Breast epithelium (tissue), 3 donors: ENCODE measurements at regions not wholly inside any gene's neighbourhood (a gene's known extent, or its start where the extent isn't known, plus 50 kb on each side); places are given as distances from the start of the nearest gene placed in this dataset.

Experiments used
- CTCF ChIP-seq, 3 donors: fragments of 450-650 bp; IDR thresholded peaks; one replicate each; pipeline ENCODE4 v1.5.1; 2016 to 2017; ENCODE audit warnings: antibody characterized with exemption in 3 of 3, mild to moderate bottlenecking in 3 of 3, moderate library complexity in 3 of 3
- POLR2A ChIP-seq: fragments of 450-650 bp; IDR thresholded peaks from one replicate; pipeline ENCODE4 v1.6.1; 2016; ENCODE audit warnings: antibody characterized with exemption, mild to moderate bottlenecking, moderate library complexity
- POLR2AphosphoS5 ChIP-seq, 3 donors: sonication (generic); formaldehyde crosslinking; IDR thresholded peaks; one replicate each; pipeline ENCODE4 v1.6.1; 2017; ENCODE audit warnings: antibody characterized with exemption in 3 of 3

DNA sequence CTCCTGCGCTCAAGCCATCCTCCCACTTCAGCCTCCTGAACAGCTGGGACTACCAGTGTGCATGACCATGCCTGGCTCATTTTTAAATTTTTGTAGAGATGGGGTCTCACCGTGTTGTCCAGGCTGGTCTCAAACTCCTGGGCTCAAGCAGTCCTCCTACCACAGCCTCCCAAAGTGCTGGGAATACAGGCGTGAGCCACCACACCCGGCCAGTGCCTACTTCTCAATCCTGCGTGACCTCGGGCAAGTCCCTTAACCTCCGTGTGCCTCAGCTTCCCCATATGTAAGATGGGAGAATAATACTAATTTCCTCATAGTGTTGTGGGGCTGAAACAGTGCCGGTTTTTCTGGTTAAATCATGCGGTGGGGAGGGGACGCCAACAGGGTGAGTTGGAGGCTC lies 143.5 kb upstream of the CIBAR2 start:
- no peak for TF ChIP-seq CTCF (IDR thresholded peaks at IDR 0.05)
- TF ChIP-seq POLR2A: no peak
- TF ChIP-seq POLR2AphosphoS5 (IDR thresholded peaks at IDR 0.05): no peak
